Caco-2 (cell line): ENCODE measurements at regions not wholly inside any gene's neighbourhood (a gene's known extent, or its start where the extent isn't known, plus 50 kb on each side); places are given as distances from the start of the nearest gene placed in this dataset.

Experiments
- BruUV-seq: library from RNA; stranded (reverse); fragments of 400-500 nt; replicated peaks from 2 replicates; lab custom pipeline; 2021; lab: Mats Ljungman, UMichigan
- CTCF ChIA-PET: fragments of 300-600 bp; sonication (Branson Sonifier 250); formaldehyde crosslinking; loops from one replicate; lab custom pipeline; 2022; ENCODE audit warnings: antibody characterized with exemption; lab: Charles Lee
- POLR2A ChIA-PET: fragments of 300-600 bp; sonication (Branson Sonifier 250); formaldehyde crosslinking; loops from one replicate; lab custom pipeline; 2022; ENCODE audit warnings: antibody characterized with exemption; lab: Charles Lee
- DNase-seq, 2 experiments: peaks; one replicate each; pipeline versions ENCODE4 v3.0.0 to v3.0.0-alpha.2; 2020 to 2022
- H3K27me3 ChIP-seq: replicated peaks from 2 replicates; pipeline ENCODE4 v1.6.0; 2011; ENCODE audit warnings: low read length; ENCODE audit not compliant: control insufficient read depth, insufficient read depth
- H3K36me3 ChIP-seq: 2 replicates; pipeline ENCODE4 v1.5.1; 2011; ENCODE audit warnings: low read length; ENCODE audit not compliant: control insufficient read depth, insufficient read depth
- H3K4me1 ChIP-seq: fragments of 250-450 bp; sonication (Bioruptor Pico); 2 replicates; pipeline ENCODE4 v1.5.1; 2020; ENCODE audit warnings: mild to moderate bottlenecking
- H3K4me3 ChIP-seq: 2 replicates; pipeline ENCODE4 v1.5.1; 2011; ENCODE audit warnings: low read depth, mild to moderate bottlenecking, control low read depth, low read length
- H3K9me3 ChIP-seq: fragments of 250-450 bp; sonication (Bioruptor Pico); 2 replicates; pipeline ENCODE4 v1.5.1; 2020; ENCODE audit warnings: mild to moderate bottlenecking, moderate library complexity
- H3K27ac Mint-ChIP-seq: one replicate; pipeline ENCODE4 v1.8.0; 2022; ENCODE audit warnings: mixed read lengths; ENCODE audit not compliant: unreplicated experiment
- H3K27me3 Mint-ChIP-seq: one replicate; pipeline ENCODE4 v1.8.0; 2022; ENCODE audit warnings: mixed read lengths; ENCODE audit not compliant: insufficient read depth, unreplicated experiment
- H3K36me3 Mint-ChIP-seq: one replicate; pipeline ENCODE4 v1.8.0; 2022; ENCODE audit warnings: mild to moderate bottlenecking, mixed read lengths; ENCODE audit not compliant: insufficient read depth, unreplicated experiment
- H3K4me1 Mint-ChIP-seq: one replicate; pipeline ENCODE4 v1.8.0; 2022; ENCODE audit warnings: low read depth, mixed read lengths; ENCODE audit not compliant: unreplicated experiment
- H3K4me3 Mint-ChIP-seq: one replicate; pipeline ENCODE4 v1.8.0; 2022; ENCODE audit warnings: mild to moderate bottlenecking, moderate library complexity, mixed read lengths; ENCODE audit not compliant: unreplicated experiment
- H3K9me3 Mint-ChIP-seq: one replicate; pipeline ENCODE4 v1.8.0; 2022; ENCODE audit warnings: mixed read lengths; ENCODE audit not compliant: unreplicated experiment
- intact Hi-C: fragments of 100-400 bp; cut with micrococcal nuclease; formaldehyde crosslinking; loops from one replicate; pipeline ENCODE4 v1.10.0; 2022; ENCODE audit not compliant: unreplicated experiment
- TF ChIP-seq, protein P1 (sequence below), 2 experiments: fragments of 200-600 bp in 1 of 2; IDR thresholded peaks; 1 replicate in 1 of 2; 2 replicates in 1 of 2; pipeline versions ENCODE4 v1.5.1 to v1.8.0; 2011 to 2022; ENCODE audit warnings: antibody characterized with exemption in 1 of 2, control low read depth in 1 of 2, inconsistent platforms in 1 of 2, low read depth in 1 of 2, low read length in 1 of 2, mild to moderate bottlenecking in 1 of 2, moderate library complexity in 1 of 2; ENCODE audit not compliant: insufficient read depth in 1 of 2, severe bottlenecking in 1 of 2, unreplicated experiment in 1 of 2

GRCh38 chr21:23217597-23217996 is 2219.4 kb downstream of the NCAM2 start:
- POLR2A ChIA-PET, result no interaction called here
- no peaks in the 10 kb centered on the region for H3K9me3 ChIP-seq
- Mint-ChIP-seq H3K9me3 (no peaks in the 10 kb centered on the region), H3K4me3 (no peak overlapping the region), H3K4me1 (no peaks in the 10 kb centered on the region), H3K27ac (no peak overlapping the region), H3K36me3 (no peaks in the 10 kb centered on the region), H3K27me3 (no peaks in the 10 kb centered on the region)
- no peaks in the 10 kb centered on the region for H3K4me1 ChIP-seq
- CTCF ChIA-PET, result no interaction called here
- intact Hi-C loops, result no loop called here
- TF ChIP-seq, protein P1, sequence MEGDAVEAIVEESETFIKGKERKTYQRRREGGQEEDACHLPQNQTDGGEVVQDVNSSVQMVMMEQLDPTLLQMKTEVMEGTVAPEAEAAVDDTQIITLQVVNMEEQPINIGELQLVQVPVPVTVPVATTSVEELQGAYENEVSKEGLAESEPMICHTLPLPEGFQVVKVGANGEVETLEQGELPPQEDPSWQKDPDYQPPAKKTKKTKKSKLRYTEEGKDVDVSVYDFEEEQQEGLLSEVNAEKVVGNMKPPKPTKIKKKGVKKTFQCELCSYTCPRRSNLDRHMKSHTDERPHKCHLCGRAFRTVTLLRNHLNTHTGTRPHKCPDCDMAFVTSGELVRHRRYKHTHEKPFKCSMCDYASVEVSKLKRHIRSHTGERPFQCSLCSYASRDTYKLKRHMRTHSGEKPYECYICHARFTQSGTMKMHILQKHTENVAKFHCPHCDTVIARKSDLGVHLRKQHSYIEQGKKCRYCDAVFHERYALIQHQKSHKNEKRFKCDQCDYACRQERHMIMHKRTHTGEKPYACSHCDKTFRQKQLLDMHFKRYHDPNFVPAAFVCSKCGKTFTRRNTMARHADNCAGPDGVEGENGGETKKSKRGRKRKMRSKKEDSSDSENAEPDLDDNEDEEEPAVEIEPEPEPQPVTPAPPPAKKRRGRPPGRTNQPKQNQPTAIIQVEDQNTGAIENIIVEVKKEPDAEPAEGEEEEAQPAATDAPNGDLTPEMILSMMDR (IDR thresholded peaks at IDR 0.05; ENCODE audit: insufficient read depth in 1 of 2, low read depth in 1 of 2, low read length in 1 of 2, severe bottlenecking in 1 of 2, unreplicated experiment in 1 of 2), result no peak
- no peak for DNase-seq
- H3K36me3 ChIP-seq, result no peaks in the 10 kb centered on the region
- no peak overlapping the region for H3K4me3 ChIP-seq
- no TSS peak for BruUV-seq
- H3K27me3 ChIP-seq, result no peaks in the 10 kb centered on the region

- intact Hi-C loops, result no loop called here
- H3K27ac Mint-ChIP-seq, result no peak overlapping the region
- Histone ChIP-seq H3K27me3 (no peaks in the 10 kb centered on the region), H3K4me1 (no peaks in the 10 kb centered on the region), H3K9me3 (no peaks in the 10 kb centered on the region; the same call in 1 of the 2 replicates), H3K4me3 (no peak overlapping the region), H3K36me3 (no peaks in the 10 kb centered on the region)
- POLR2A ChIA-PET, result no interaction called here
- BruUV-seq, result no TSS peak
- no peak overlapping the region for H3K4me3 Mint-ChIP-seq
- H3K4me1 Mint-ChIP-seq, result no peaks in the 10 kb centered on the region
- CTCF ChIA-PET, result no interaction called here
- H3K9me3 Mint-ChIP-seq, result no peaks in the 10 kb centered on the region
- H3K27me3 Mint-ChIP-seq, result no peaks in the 10 kb centered on the region
- no peak for DNase-seq
- TF ChIP-seq, protein P1 (IDR thresholded peaks at IDR 0.05; ENCODE audit: insufficient read depth in 1 of 2, low read depth in 1 of 2, low read length in 1 of 2, severe bottlenecking in 1 of 2, unreplicated experiment in 1 of 2), result no peak
- no peaks in the 10 kb centered on the region for H3K36me3 Mint-ChIP-seq
Measured at GRCh38 chr21:23215261-23215660, 2217.1 kb downstream of the NCAM2 start.
